Activated CD4-positive, alpha-beta T cell treated with anti-CD3 and anti-CD28 coated beads, Interleukin-2, amount 50 U/mL, for 24 hours (primary cell): ENCODE measurements at regions not wholly inside any gene's neighbourhood (a gene's known extent, or its start where the extent isn't known, plus 50 kb on each side); places are given as distances from the start of the nearest gene placed in this dataset.

ENCODE experiments used
- DNase-seq, 2 donors: peaks; one replicate each; pipeline ENCODE4 v3.0.0-alpha.2; 2020; ENCODE audit warnings: low read depth in 1 of 2, low spot score in 1 of 2

DNA sequence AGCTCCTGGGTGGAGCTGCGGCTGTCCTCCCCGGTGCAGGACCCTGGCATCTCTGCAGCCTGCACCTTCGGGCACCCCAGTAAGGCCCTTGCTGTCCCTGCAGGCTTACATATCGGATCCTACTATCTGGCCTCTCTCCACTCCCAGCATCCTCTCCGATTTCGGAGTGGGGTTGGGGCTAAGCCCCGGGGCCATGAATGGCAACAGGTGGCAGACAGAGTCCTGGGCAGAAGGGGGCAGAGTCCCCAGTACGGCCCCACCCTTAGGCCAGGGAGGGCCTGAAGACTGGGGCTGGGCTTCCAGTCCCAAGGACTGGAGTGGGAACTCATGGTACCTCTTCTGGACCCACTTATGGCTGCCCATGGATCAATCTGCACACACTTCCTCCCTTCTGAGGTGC is 180.4 kb upstream of the MC4R start:
- no peak for DNase-seq

DNA sequence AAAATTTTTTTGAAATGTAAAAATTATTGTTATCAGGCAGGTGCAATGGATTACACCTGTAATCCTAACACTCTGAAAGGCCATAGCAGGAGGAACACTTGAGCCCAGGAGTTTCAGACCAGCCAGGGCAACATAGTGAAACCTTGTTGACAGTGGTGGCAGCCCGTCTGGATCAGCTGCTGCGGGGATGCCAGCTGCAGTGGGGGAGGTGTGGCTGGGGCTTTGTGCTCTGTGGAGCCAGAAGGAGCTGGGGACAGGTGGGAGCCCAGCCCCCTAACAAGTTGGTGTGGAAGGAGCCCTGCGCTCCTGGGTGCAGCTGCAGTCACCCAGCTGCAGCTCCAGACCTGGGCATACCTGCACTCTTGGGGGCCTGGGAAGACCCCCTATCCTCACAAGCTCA is 182.4 kb upstream of the MC4R start:
- DNase-seq, result no peak

DNA sequence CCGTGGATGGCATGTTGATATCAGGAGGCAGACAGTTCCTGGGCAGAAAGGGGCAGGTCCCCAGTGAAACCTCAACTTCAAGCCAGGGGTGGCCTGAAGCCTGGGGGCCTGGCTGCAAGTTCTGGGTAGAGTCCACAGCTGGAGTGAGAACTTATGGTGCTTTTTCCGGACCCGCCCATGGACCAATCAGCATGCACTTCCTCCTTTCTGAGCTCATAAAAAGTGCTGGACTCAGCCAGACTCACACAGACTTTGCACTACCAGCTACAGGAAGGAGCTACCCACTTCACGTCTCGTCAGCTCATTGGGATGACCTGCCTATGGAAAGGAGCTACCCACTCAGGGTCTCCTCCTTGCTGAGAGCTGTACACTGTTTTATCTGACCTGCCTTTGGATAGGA is 183.1 kb upstream of the MC4R start:
- DNase-seq, result no peak

DNA sequence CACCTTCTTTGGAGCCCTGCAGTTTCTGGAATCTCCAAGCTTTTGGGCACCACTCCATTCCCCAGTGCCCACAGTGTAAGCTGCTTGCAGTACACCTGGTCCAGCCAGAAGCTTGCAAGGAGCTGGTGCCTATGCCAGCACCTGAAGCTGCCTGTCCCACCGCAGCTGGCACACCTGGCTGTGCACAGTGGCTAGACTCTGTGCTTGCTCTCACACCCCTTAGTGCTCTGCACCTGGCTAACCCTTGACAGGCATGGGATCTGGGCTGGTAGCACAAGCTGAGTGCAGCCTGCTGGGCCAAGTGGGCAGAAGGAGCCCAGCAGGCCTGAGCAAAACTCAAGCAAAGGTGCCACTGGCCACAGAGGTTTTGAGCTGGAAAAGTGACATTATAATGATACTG is 183.8 kb upstream of the MC4R start:
- DNase-seq, result no peak

DNA sequence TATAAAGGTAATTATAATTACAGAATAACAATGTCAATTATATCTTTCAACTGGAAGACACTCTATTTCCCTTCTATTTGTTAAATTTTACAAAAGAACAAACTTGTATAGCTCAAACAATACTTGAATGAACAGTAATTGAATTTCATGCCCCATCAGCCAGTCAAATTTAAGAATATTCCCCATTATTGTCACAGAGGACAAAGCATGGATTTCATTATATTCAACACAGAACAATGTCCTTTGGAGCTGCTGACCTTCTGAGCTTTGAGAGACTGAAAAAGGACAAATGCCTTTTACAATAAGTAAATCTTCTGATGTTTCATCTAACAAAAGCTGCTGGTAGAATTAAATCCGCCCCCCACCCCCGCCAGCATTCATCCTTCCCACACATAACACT is 187.5 kb upstream of the MC4R start:
- no peak for DNase-seq

DNA sequence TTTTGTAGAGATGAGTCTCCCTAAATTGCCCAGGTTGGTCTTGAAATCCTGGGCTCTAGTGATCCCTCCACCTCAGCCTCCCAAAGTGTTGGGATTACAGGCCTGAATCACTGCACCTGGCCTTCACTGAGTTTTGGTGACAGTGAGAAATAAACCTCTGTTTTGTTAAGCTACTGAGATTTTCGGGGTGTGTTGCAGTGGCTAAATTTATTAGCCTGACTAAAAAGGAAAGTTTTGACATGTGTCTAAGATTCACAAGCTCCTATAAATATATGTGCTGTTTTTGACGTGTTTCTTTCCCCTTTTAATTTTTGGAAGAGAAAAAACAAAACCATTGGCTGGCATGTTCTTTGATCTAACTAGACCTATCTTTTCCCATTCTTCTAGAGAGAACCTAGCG is 190.5 kb upstream of the MC4R start:
- no peak for DNase-seq

DNA sequence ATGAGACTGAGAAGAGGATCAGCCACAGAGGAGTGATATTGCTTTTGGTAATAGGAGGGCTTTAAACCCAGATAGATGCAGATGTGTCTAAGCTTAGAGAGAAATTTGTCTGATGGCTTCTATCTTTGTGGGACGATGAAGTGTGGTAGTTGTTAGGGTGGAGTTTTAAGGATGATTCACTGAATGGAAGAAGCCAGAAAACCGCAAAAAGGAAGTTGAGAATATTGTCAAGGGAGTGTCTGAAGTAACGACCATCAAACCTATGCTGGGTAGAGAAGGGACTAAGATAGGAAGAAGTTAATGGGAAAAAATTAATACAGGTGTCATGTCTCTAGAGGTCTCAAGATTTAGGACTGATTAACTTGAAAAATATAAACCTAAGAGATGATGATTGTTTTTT is 195.6 kb upstream of the MC4R start:
- no peak for DNase-seq

DNA sequence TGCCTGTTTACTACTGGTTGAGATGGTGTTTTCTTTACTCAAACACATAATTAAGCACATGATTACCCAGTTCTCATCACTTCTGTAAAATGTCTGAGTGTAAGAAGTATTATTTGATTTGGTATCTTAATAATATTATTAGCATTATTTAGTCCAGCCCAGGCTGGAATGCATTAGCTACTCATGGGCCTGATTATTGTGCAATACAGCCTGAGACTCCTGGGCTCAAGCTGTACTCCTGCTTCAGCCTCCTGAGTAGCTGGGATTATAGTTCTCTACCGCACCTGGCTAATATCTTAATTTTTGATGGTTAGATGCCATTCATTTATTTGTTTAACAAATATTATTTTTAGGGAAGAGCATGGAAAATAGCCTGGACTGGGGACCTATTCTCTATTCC is 197.6 kb upstream of the MC4R start:
- DNase-seq, result no peak

DNA sequence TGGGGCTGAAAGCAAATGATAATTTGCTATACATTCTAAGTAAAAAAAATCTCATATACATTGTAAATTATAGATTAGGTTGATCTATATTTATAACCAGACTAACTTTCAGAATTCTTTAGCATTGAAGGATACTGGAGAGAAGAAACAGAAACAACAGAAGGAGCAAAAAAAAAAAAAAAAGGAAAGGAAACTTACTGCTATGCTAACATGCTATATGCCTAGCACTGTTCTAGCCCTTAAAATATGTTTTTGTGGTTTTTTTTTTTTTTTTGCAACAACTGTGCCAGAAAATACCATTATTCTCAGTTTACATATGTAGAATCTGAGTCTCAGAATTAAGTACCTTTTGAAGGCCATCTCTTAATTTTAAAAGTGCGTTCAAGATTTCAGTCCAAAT is 204.9 kb upstream of the MC4R start:
- no peak for DNase-seq

DNA sequence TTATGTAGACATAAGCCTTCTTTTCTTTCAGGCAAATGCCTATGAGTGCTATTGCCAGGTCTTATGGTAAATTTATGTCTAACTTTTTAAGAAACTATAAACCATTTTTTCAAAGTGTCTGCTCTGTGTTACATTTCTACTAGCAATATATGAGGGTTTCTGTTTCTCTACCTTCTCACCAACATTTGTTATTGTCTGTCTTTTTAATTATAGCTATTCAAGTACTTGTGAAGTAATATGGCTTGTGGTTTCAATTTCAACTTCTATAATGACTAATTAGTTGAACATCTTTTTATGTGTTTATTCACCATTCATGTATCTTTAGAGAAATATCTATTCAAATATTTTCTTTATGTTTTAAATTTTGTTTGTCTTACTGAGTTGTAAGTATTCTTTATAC is 213.1 kb upstream of the MC4R start:
- no peak for DNase-seq

DNA sequence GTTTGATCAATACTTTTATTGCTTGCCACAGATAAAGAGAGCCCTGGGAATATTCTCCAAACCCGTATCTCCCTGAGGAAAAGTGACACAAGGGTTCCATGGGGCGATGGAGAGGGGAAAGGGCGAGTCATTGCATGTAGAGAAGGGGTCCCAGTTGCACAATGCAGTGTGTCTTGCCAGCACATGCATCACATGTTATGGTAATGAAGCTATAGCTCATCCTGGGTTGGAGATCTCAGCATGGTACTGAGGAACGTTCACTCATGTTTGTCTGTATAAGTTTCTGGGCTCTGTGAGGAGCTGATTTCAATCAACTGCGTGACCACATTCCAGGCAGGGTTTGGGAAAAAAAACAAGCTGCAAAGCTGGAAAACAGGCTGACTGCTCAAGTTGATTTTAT is 220.7 kb upstream of the MC4R start:
- no peak for DNase-seq

DNA sequence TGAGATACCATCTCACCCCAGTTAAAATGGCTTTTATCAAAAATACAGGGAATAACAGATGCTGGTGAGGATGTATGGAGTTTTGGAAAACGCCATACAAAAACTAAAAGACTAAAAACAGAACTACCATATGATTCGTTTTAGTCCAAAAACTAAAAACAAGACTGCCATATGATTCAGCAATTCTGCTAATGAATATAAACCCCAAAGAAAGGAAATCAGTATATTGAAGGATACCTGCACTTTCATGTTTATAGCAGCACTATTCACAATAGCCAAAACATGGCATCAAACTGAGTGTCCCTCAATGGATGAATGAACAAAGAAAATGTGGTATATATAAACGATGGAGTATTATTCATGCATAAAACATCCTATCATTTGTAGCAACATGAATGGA is 224.4 kb upstream of the MC4R start:
- DNase-seq, result no peak

DNA sequence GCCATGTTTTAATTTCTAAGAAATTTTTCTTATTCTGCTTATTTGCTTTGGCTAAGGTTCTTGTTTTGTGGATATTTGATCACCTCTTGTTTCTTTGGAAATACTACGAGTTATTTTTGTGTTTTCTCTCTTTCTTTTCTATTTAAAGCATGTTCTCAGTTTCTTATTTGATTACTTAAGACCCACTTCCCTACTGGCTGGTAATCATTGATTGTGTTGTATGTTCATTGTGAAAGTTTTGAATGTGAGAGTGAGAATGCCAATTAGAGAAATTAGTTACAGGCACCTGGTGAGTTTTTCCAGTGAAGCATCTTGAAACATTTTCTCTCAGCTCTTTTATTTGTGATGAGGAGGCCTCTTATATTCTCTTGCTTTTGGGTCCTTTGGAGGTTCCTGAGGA is 226.7 kb upstream of the MC4R start:
- DNase-seq, result no peak

DNA sequence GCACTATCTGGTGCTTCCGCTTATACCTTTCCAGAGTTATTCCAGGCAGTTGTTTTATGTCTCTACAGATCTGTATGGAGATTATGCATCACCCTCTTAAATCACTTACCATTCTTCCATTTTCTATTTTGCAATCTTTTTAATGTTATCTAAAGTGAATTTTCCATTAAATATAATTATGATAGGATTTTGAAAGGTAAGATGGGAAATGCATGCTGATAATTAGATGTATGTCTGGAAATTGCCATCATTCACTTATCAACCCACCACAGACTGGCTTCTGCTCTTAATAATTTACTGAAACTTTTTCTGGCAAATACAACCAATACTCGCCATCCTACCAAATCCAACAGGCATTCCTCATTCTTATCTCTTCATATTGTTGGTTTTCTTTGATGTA is 227.4 kb upstream of the MC4R start:
- DNase-seq, result no peak

DNA sequence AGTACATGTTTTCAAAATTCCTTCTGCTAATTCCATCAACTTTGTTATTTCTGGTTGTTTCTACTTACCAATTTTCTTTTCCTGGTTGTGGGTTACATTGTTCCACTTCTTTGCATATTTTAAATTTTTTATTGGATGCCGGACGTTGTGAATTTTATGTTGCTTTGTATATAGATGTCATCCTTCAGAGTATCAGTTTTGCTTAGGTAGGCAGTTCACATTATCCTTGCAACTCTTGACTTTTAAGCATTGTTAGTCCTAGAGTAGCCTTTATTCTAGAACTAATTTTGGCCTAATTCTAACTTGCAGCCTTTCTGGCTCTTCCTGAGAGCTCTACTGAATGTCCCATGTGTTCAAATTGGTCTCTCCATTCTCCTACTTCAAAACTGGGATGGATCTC is 228.7 kb upstream of the MC4R start:
- DNase-seq, result no peak

DNA sequence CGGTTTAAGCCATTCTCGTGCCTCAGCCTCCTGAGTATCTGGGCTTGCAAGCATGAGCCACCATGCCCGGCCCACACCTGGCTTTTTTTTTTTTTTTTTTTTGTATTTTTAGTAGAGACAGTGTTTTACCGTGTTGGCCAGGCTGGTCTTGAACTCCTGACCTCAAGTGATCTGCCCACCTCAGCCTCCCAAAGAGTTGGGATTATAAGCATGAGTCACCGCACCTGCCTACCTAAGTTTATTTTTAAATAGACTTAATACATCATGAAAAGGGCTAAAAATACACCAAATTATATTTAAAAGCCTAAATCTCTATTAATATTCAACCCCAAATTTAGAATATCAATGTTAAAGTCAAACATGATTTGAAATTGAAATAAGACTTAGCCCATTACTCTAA is 250.8 kb upstream of the MC4R start:
- DNase-seq, result no peak

DNA sequence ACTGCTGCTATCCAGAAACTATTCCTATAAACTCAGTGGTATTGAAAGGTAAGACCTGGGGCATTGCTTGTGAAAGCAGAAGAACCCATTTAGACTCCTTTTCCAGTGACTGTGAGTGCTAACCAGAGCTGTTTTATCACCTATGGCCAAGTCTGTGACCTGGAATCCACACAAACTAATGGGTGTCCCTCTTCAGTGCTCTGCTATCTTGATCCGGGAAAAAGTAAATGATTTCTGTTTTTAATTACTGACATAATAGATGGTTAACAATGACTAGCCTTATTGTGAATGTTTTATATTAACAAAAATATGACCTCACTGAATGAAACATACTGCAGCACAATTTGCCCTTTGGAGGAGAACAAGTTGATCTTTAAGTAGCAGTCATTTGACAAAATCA is 251.6 kb upstream of the MC4R start:
- DNase-seq, result no peak

DNA sequence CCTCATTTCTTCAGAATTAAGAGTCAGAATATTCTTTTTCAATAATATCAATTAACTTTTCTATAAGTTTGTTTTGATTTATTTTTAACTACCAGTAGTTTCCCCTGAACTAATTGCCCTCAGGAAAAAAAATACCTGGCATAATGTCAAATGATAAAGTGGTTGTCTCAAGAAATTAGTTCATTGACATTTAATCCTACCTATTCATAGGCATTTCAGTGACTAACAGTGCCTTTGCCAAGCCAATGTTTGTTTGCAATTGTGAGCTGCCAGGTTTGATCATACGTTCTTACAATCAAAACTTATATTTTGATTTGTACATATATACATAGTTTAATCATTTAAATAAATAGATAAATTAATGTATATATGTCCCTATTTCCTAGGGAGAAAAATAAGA is 267.3 kb upstream of the MC4R start:
- DNase-seq, result no peak

DNA sequence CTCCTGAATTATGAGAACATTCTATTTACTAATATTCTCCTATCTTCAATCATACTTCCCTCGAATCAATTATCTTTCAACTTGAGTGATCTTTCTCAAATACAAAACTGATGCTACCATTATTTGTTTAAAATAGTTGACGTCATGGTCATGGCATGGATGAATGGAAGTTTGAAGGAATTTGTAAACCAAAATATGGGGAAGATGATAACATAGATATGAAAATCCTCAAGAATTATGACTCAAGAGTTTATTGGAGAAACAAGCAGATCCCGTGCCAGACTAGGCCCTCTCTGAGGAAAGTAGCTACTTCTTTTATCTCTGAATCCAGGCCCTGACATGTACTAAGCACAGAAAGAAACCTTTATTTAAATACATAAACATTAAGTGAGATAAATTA is 270.4 kb upstream of the MC4R start:
- DNase-seq, result no peak

DNA sequence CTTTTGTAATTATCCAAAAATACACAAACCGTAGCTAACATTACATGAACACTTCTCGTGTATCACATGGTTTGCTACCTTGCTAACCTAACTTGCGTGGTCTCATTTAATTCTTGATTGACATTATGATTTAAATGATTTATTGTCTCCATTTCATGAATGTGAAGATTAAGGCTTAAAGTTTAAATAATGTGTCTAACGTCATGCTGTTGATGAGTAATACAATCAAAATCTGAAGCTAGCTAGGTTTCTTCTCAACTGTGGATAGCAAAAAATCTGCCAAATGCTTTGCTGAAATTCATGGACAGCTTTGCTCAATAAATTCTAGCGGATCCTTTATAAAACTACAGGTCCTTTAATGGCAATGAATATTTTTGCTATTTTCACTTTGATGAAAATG is 274.1 kb upstream of the MC4R start:
- no peak for DNase-seq

DNA sequence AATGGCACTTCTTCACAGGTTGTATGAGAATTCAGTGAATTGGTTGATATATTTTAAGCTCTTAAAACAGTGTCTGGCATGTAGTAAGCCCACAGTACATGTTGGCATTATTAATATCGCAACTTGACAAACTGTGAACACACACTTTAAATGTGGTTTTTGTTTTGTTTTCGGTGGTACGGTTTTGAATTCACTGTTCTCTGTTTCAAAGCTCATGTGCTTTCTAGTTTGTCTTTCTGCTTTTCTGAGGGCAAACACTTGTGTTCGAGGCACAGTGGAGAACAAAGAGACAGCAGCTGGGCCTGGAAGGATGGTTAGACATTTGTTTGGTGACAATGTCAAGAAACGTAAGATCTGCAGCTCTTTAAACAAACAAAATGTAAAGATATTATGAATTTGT is 276.5 kb upstream of the MC4R start:
- DNase-seq, result no peak

DNA sequence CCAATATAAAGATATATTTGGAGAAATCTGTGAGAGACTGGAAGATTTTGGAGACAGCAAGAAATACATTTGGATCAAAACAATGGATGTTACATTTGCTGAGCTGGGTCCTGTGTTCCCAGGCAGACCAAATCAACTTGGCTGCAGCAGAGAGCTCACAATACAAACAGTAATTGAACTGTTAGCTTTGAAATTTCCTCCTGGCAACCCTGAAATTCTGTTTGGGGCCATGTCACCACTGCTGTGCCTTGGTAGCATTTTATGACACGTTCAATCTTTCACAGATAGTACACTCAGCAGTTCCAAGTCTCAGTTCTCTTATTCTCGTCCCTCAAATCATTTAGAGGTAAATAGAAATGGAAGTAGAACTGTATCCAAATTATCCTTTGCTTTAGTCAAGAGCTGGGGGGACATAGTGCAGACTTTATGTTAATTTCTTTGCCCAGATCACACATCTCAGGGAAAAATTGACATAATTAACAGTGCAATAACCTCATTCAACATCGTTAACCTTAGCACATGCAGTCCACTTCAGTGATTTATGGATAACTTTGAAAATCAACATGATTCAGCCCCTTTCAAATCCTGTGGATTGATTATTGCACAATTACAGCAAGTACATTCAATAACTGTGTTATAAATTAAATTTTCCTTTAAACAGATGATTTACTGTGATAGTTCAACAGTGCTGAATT is 277.4 kb upstream of the MC4R start:
- DNase-seq, result no peak

DNA sequence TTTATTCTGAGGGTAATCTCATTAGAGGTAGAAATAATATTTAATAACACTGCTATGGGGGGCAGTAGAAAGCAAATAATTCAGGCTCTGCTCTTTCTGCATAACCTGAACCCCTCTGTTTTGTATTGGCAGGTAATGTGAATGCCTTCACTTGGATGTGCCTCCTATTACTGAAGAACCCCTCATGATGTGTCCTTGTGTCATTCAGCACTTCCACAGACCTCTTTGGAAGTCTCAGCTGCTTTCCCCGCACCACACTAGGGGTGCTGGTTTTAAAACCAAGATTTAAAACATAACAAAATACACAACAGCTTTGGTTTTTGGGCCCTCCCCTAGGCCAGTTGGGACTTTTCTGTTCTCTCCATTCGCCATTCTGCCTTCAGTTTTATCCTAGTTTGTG is 281.7 kb upstream of the MC4R start:
- no peak for DNase-seq

DNA sequence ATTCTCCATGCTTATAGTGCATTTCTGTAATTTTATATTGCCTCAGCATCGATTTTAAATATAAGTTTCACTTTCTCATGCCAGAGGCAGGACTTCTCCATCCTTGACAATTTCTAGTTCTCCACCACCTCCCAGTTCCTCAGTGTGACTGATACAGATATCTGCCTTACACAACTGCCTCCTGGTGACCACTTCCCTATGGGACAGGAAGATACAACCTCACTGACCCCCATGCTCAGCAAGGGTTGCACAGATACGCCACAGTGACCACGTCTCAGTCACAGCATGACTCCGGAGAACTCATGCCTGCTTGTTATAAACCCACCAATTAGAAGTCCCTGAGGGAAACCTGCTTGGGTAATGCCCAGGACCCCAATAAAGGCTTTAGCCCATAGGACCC is 284.0 kb upstream of the MC4R start:
- no peak for DNase-seq
